ENCODE measurements at regions not wholly inside any gene's neighbourhood (a gene's known extent, or its start where the extent isn't known, plus 50 kb on each side); places are given as distances from the start of the nearest gene placed in this dataset.

GRCh38 chr21:15483138-15483780 is 246.5 kb upstream of the USP25 start:
- TF ChIP-seq, protein P1, sequence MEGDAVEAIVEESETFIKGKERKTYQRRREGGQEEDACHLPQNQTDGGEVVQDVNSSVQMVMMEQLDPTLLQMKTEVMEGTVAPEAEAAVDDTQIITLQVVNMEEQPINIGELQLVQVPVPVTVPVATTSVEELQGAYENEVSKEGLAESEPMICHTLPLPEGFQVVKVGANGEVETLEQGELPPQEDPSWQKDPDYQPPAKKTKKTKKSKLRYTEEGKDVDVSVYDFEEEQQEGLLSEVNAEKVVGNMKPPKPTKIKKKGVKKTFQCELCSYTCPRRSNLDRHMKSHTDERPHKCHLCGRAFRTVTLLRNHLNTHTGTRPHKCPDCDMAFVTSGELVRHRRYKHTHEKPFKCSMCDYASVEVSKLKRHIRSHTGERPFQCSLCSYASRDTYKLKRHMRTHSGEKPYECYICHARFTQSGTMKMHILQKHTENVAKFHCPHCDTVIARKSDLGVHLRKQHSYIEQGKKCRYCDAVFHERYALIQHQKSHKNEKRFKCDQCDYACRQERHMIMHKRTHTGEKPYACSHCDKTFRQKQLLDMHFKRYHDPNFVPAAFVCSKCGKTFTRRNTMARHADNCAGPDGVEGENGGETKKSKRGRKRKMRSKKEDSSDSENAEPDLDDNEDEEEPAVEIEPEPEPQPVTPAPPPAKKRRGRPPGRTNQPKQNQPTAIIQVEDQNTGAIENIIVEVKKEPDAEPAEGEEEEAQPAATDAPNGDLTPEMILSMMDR (conservative IDR thresholded peaks at IDR 0.05 in 1 of 2, IDR thresholded peaks at IDR 0.05 in 1 of 2; ENCODE audit: extremely low read depth in 1 of 2, insufficient read depth in 1 of 2, low read depth in 1 of 2, low read length in 2 of 2), result peak; percentile 90
- TF ChIP-seq EZH2 (IDR thresholded peaks at IDR 0.05; ENCODE audit: borderline replicate concordance, low read length), result no peak
